ENCODE measurements at regions not wholly inside any gene's neighbourhood (a gene's known extent, or its start where the extent isn't known, plus 50 kb on each side); places are given as distances from the start of the nearest gene placed in this dataset.

DNA sequence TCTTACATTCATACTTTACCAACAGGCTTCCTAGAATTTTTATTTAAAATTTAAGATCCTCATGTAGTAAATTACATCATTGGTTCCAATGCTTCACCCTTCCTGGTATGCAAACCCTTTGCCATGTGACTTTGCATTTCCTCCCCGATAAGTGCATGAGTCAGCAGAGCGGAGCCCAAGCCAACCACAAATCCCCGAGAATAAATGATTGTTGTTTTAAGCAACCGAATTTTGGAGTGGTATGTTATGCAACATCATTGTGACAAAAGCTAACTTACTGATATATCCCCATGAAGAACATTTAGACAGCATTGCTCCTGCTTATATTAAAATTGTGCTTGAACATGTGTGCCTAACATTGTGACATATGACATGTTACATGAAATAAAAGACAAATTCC lies 199.4 kb upstream of the DDX53 start:
- Histone ChIP-seq H3K27me3 (replicated peaks) (no peaks in the 10 kb centered on the region), H3K4me3 (ENCODE audit: low read depth, low read length) (no peak overlapping the region), H3K36me3 (replicated peaks) (no peaks in the 10 kb centered on the region), H3K27ac (peak overlapping the region; percentile 33)
- DNase-seq, result peak; percentile 81
- in situ Hi-C loops (cut with HindIII; ENCODE audit: low pct_ligation_motif_present, low sequenced_read_pairs), result no loop called here
- TF ChIP-seq, protein P1, sequence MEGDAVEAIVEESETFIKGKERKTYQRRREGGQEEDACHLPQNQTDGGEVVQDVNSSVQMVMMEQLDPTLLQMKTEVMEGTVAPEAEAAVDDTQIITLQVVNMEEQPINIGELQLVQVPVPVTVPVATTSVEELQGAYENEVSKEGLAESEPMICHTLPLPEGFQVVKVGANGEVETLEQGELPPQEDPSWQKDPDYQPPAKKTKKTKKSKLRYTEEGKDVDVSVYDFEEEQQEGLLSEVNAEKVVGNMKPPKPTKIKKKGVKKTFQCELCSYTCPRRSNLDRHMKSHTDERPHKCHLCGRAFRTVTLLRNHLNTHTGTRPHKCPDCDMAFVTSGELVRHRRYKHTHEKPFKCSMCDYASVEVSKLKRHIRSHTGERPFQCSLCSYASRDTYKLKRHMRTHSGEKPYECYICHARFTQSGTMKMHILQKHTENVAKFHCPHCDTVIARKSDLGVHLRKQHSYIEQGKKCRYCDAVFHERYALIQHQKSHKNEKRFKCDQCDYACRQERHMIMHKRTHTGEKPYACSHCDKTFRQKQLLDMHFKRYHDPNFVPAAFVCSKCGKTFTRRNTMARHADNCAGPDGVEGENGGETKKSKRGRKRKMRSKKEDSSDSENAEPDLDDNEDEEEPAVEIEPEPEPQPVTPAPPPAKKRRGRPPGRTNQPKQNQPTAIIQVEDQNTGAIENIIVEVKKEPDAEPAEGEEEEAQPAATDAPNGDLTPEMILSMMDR (IDR thresholded peaks at IDR 0.05; ENCODE audit: low read depth, low read length, missing control alignments), result no peak

DNA sequence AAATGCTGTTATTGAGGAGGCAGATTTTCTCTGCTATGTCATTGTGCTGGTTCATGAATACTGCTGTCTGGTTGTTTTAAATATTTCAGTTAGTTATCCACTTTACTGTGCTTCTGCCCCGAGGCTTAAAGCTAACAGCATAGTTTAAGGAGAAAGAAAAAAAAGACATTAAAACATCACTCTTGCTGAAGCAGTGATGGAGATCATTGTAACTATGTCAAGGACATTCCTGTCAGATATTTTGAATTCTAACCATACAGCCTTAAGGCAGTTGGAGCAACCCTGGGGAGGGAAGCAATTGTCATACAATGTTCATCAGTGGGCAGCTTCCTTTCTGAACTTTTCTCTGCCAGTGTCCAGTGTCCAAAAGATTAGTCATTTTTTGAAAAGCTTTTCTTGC lies 199.0 kb upstream of the DDX53 start:
- Histone ChIP-seq H3K27ac (peak overlapping the region; percentile 33), H3K36me3 (replicated peaks) (no peaks in the 10 kb centered on the region), H3K4me3 (ENCODE audit: low read depth, low read length) (no peak overlapping the region), H3K27me3 (replicated peaks) (no peaks in the 10 kb centered on the region)
- in situ Hi-C loops (cut with HindIII; ENCODE audit: low pct_ligation_motif_present, low sequenced_read_pairs), result no loop called here
- TF ChIP-seq, protein P1 (IDR thresholded peaks at IDR 0.05; ENCODE audit: low read depth, low read length, missing control alignments), result no peak
- DNase-seq, result no peak

DNA sequence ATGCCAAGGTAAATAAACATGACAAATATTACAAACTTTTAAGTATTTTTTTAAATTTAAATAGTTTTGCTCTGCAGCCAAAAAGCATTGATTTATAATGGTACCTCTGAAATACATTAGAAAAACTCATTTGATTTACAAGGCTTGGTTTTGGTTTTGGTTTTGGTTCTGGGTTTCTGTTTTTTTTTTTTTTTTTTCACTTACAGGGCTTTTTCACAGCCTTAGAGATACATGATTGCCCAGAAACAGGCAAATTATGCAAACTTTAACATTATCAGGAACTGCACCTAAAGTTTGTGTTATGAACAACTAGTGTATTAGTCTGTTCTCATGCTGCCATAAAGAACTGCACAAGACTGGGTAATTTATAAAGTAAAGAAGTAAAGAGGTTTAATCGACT lies 196.4 kb upstream of the DDX53 start:
- Histone ChIP-seq H3K27me3 (replicated peaks) (no peaks in the 10 kb centered on the region), H3K27ac (no peak overlapping the region), H3K36me3 (replicated peaks) (no peaks in the 10 kb centered on the region), H3K4me3 (ENCODE audit: low read depth, low read length) (no peak overlapping the region)
- in situ Hi-C loops (cut with HindIII; ENCODE audit: low pct_ligation_motif_present, low sequenced_read_pairs), result no loop called here
- TF ChIP-seq, protein P1 (IDR thresholded peaks at IDR 0.05; ENCODE audit: low read depth, low read length, missing control alignments), result no peak
- no peak for DNase-seq

DNA sequence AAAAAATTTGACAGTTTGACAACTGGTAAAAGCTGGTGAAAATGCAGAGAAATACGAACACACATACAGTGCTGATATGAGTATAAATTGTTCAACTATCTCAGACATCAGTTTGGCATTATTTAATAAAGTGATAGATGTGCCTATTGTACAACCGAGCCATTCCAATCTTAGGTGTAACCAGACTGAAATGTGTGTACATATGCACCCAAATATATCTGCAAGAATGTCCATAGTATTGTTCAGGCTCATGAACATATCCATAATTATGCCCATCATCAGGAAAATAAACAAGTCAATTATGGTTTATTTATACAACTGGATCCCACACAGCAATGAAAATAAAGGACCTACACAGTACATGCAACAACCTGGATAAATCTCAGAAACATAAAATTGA lies 188.9 kb upstream of the DDX53 start:
- no peak overlapping the region for H3K27ac ChIP-seq
- TF ChIP-seq, protein P1 (IDR thresholded peaks at IDR 0.05; ENCODE audit: low read depth, low read length, missing control alignments), result no peak
- in situ Hi-C loops (cut with HindIII; ENCODE audit: low pct_ligation_motif_present, low sequenced_read_pairs), result no loop called here
- H3K4me3 ChIP-seq (ENCODE audit: low read depth, low read length), result no peak overlapping the region
- no peak for DNase-seq
- no peaks in the 10 kb centered on the region for H3K27me3 ChIP-seq (replicated peaks)
- H3K36me3 ChIP-seq (replicated peaks), result no peaks in the 10 kb centered on the region

DNA sequence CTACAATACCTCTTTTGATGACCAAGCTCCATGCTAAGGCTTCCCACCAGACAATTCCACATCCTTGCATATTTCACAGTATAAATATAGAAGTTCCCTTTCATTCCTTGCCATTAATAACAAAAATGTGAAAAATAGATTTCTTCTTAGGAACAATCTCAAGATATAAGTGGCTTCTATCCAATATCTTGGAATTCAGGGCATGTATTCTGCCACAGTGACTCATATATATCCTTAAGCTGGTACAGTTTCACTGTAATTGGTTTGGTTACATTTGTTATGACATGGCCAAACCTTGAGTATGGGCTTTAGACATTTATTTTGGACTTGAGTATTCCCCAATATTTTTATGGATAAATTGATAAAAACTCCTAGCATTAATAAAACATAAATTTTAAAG lies 181.7 kb upstream of the DDX53 start:
- H3K4me3 ChIP-seq (ENCODE audit: low read depth, low read length), result no peak overlapping the region
- DNase-seq, result no peak
- no peak overlapping the region for H3K27ac ChIP-seq
- H3K27me3 ChIP-seq (replicated peaks), result no peaks in the 10 kb centered on the region
- no peaks in the 10 kb centered on the region for H3K36me3 ChIP-seq (replicated peaks)
- TF ChIP-seq, protein P1 (IDR thresholded peaks at IDR 0.05; ENCODE audit: low read depth, low read length, missing control alignments), result no peak
- in situ Hi-C loops (cut with HindIII; ENCODE audit: low pct_ligation_motif_present, low sequenced_read_pairs), result no loop called here

DNA sequence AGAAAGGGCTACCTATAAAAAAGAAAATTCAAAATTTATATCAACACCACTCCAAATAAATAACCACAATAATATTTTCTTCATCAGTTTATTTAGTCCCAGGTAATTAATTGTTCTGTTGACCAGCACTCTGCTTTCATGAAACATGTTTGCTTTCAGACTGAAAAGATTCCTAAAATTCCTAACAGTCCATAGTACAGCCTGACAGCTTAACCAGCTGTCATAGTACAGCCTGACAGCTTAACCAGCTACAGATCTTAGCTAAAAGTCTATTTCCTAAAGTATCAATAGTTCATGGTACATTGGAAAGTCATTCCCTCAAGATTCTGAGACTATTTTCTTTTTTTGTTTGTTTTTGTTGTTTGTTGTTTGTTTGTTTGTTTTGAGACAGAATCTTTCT lies 144.1 kb upstream of the DDX53 start:
- Histone ChIP-seq H3K27ac (no peak overlapping the region), H3K27me3 (replicated peaks) (no peaks in the 10 kb centered on the region), H3K4me3 (ENCODE audit: low read depth, low read length) (no peak overlapping the region), H3K36me3 (replicated peaks) (no peaks in the 10 kb centered on the region)
- in situ Hi-C loops (cut with HindIII; ENCODE audit: low pct_ligation_motif_present, low sequenced_read_pairs), result no loop called here
- TF ChIP-seq, protein P1 (IDR thresholded peaks at IDR 0.05; ENCODE audit: low read depth, low read length, missing control alignments), result no peak
- no peak for DNase-seq

Measured in brain microvascular endothelial cell (primary cell).